HepG2 (cell line): ENCODE measurements at regions not wholly inside any gene's neighbourhood (a gene's known extent, or its start where the extent isn't known, plus 50 kb on each side); places are given as distances from the start of the nearest gene placed in this dataset.
A peak's percentile ranks its signal among the peaks of the same experiment; 100 is the strongest.

Experiments
- ARNTL ChIP-seq: sonication (generic); formaldehyde crosslinking; IDR thresholded peaks from 2 replicates; pipeline ENCODE4 v1.4.0; 2020; ENCODE audit warnings: mild to moderate bottlenecking, missing genetic modification reagents
- ATM ChIP-seq: fragments of 450-650 bp; IDR thresholded peaks from 2 replicates; pipeline ENCODE4 v1.7.1; 2017; ENCODE audit warnings: mild to moderate bottlenecking, borderline replicate concordance
- GRHL1 ChIP-seq: sonication (generic); formaldehyde crosslinking; conservative IDR thresholded peaks from 2 replicates; pipeline ENCODE4 v1.8.0; 2022; ENCODE audit warnings: missing genetic modification reagents
- HNRNPL ChIP-seq: fragments of 200-400 bp; formaldehyde crosslinking; IDR thresholded peaks from 2 replicates; pipeline ENCODE4 v1.6.1; 2017; ENCODE audit warnings: mild to moderate bottlenecking, low read depth, low read length
- HOXA9 ChIP-seq: sonication (generic); formaldehyde crosslinking; IDR thresholded peaks from 2 replicates; pipeline ENCODE4 v1.8.1; 2022; ENCODE audit warnings: missing genetic modification reagents, mild to moderate bottlenecking, moderate library complexity, borderline replicate concordance
- KMT2B ChIP-seq: IDR thresholded peaks from 2 replicates; pipeline ENCODE4 v1.6.1; 2016; ENCODE audit warnings: missing genetic modification reagents, missing compliant biosample characterization
- MBNL3 ChIP-seq: fragments of 250-450 bp; sonication (Bioruptor Pico); conservative IDR thresholded peaks from 2 replicates; pipeline ENCODE4 v1.8.0; 2022; ENCODE audit warnings: mild to moderate bottlenecking, inconsistent platforms
- PTBP1 ChIP-seq: fragments of 200-400 bp; formaldehyde crosslinking; IDR thresholded peaks from 2 replicates; pipeline ENCODE4 v1.6.1; 2018; ENCODE audit warnings: low read length, low read depth; ENCODE audit not compliant: poor library complexity, severe bottlenecking
- RARG ChIP-seq: sonication (generic); formaldehyde crosslinking; IDR thresholded peaks from 2 replicates; pipeline ENCODE4 v1.4.0; 2020; ENCODE audit warnings: low read depth, mild to moderate bottlenecking, missing genetic modification reagents
- SOX13 ChIP-seq, 3 experiments: fragments of 450-650 bp in 1 of 3; sonication (generic) in 1 of 3; formaldehyde crosslinking in 1 of 3; IDR thresholded peaks in 2 of 3; conservative IDR thresholded peaks in 1 of 3; 2 replicates each; pipeline versions ENCODE4 v1.5.0 to v1.6.1; 2016 to 2020; ENCODE audit warnings: antibody characterized with exemption in 1 of 3, mild to moderate bottlenecking in 1 of 3, missing compliant biosample characterization in 1 of 3, missing genetic modification reagents in 1 of 3, moderate library complexity in 1 of 3
- YEATS4 ChIP-seq: sonication (generic); formaldehyde crosslinking; IDR thresholded peaks from 2 replicates; pipeline ENCODE4 v1.4.0; 2020; ENCODE audit warnings: missing genetic modification reagents, borderline replicate concordance
- ZEB1 ChIP-seq: IDR thresholded peaks from 2 replicates; pipeline ENCODE4 v1.6.1; 2012; ENCODE audit warnings: mild to moderate bottlenecking, low read depth, inconsistent platforms; ENCODE audit not compliant: insufficient replicate concordance
- ZNF3 ChIP-seq: IDR thresholded peaks from 2 replicates; pipeline ENCODE4 v1.7.0; 2017; ENCODE audit warnings: inconsistent platforms
- ZNF496 ChIP-seq: sonication (generic); formaldehyde crosslinking; IDR thresholded peaks from 2 replicates; pipeline ENCODE4 v1.8.1; 2023; ENCODE audit warnings: mild to moderate bottlenecking, moderate library complexity, missing genetic modification reagents; ENCODE audit not compliant: insufficient replicate concordance
- ZNF564 ChIP-seq: sonication (generic); formaldehyde crosslinking; IDR thresholded peaks from 2 replicates; pipeline ENCODE4 v1.8.1; 2023; ENCODE audit warnings: mild to moderate bottlenecking, missing genetic modification reagents
- ZNF619 ChIP-seq: sonication (generic); formaldehyde crosslinking; IDR thresholded peaks from 2 replicates; pipeline ENCODE4 v1.4.0; 2020; ENCODE audit warnings: mild to moderate bottlenecking, missing genetic modification reagents
- ZNF761 ChIP-seq: sonication (generic); formaldehyde crosslinking; conservative IDR thresholded peaks from 2 replicates; pipeline ENCODE4 v1.4.0; 2020; ENCODE audit warnings: mild to moderate bottlenecking, missing genetic modification reagents
- TF ChIP-seq, protein P1 (sequence below): sonication (generic); formaldehyde crosslinking; IDR thresholded peaks from 2 replicates; pipeline ENCODE4 v1.4.0; 2020; ENCODE audit warnings: mild to moderate bottlenecking, missing genetic modification reagents, borderline replicate concordance
- TF ChIP-seq, protein P2 (sequence below): IDR thresholded peaks from 2 replicates; pipeline ENCODE4 v1.6.1; 2016; ENCODE audit warnings: control low read depth
- TF ChIP-seq, protein P3 (sequence below): IDR thresholded peaks from 2 replicates; pipeline ENCODE4 v1.6.1; 2012; ENCODE audit warnings: inconsistent platforms

DNA sequence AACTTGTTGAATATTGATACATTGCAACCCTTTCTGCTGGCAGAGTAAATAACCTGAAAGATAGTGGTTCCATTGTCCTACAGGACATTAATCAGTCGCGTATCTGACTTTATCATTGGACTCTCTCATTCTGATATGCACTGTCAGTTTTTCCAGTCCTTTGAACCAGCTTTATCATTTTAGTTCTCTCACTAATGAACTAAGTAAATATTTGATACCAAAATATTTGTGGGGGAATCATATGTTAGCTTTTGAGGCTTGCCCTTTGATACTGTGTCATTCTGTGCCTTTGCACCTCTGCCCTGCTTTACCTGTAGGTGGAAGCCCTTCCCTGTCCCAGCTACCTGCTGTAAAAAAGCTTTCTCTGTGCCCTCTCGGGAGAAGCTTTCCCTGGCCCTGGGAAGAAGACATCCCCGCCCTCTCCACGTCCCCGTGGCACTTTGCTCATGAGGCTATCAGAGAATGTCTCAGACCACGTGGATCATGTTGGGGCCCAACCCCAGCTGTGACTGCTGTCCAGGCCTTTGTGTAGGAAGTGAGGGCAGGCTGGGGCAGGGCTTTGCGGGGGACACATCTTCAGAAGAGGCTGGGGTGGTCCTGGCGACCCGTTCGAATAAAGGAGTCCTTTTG, 117.8 kb upstream of the NXT1 start (continued):
- TF ChIP-seq MBNL3 (CRISPR knock-in tag) = no peak
- no peak for TF ChIP-seq ATM
- no peak for TF ChIP-seq YEATS4 (CRISPR knock-in tag)
- TF ChIP-seq ZNF564 = no peak
- no peak for TF ChIP-seq KMT2B (CRISPR knock-in tag)
- TF ChIP-seq ZNF619 (CRISPR knock-in tag) = no peak
- no peak for TF ChIP-seq ARNTL (CRISPR knock-in tag)
- no peak for TF ChIP-seq ZNF3 (CRISPR knock-in tag)
- no peak for TF ChIP-seq HNRNPL
- TF ChIP-seq, protein P1, sequence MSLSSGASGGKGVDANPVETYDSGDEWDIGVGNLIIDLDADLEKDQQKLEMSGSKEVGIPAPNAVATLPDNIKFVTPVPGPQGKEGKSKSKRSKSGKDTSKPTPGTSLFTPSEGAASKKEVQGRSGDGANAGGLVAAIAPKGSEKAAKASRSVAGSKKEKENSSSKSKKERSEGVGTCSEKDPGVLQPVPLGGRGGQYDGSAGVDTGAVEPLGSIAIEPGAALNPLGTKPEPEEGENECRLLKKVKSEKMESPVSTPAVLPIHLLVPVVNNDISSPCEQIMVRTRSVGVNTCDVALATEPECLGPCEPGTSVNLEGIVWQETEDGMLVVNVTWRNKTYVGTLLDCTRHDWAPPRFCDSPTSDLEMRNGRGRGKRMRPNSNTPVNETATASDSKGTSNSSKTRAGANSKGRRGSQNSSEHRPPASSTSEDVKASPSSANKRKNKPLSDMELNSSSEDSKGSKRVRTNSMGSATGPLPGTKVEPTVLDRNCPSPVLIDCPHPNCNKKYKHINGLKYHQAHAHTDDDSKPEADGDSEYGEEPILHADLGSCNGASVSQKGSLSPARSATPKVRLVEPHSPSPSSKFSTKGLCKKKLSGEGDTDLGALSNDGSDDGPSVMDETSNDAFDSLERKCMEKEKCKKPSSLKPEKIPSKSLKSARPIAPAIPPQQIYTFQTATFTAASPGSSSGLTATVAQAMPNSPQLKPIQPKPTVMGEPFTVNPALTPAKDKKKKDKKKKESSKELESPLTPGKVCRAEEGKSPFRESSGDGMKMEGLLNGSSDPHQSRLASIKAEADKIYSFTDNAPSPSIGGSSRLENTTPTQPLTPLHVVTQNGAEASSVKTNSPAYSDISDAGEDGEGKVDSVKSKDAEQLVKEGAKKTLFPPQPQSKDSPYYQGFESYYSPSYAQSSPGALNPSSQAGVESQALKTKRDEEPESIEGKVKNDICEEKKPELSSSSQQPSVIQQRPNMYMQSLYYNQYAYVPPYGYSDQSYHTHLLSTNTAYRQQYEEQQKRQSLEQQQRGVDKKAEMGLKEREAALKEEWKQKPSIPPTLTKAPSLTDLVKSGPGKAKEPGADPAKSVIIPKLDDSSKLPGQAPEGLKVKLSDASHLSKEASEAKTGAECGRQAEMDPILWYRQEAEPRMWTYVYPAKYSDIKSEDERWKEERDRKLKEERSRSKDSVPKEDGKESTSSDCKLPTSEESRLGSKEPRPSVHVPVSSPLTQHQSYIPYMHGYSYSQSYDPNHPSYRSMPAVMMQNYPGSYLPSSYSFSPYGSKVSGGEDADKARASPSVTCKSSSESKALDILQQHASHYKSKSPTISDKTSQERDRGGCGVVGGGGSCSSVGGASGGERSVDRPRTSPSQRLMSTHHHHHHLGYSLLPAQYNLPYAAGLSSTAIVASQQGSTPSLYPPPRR = peak; percentile 81; the same call in 1 of the 2 replicates
- TF ChIP-seq, protein P2, sequence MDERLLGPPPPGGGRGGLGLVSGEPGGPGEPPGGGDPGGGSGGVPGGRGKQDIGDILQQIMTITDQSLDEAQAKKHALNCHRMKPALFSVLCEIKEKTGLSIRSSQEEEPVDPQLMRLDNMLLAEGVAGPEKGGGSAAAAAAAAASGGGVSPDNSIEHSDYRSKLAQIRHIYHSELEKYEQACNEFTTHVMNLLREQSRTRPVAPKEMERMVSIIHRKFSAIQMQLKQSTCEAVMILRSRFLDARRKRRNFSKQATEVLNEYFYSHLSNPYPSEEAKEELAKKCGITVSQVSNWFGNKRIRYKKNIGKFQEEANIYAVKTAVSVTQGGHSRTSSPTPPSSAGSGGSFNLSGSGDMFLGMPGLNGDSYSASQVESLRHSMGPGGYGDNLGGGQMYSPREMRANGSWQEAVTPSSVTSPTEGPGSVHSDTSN (CRISPR knock-in tag) = no peak
- TF ChIP-seq ZEB1 = no peak
- no peak for TF ChIP-seq SOX13 (IDR thresholded peaks at IDR 0.05)
- peak in 1 of 2 experiments; percentile 76; a peak in 2 of 4 replicates for TF ChIP-seq SOX13 (CRISPR knock-in tag; conservative IDR thresholded peaks at IDR 0.05 in 1 of 2, IDR thresholded peaks at IDR 0.05 in 1 of 2)
- no peak for TF ChIP-seq HOXA9 (CRISPR knock-in tag)
- no peak for TF ChIP-seq RARG (CRISPR knock-in tag)
- no peak for TF ChIP-seq GRHL1
- no peak for TF ChIP-seq PTBP1
- TF ChIP-seq ZNF496 (CRISPR knock-in tag) = no peak
- TF ChIP-seq ZNF761 (CRISPR knock-in tag) = no peak
- TF ChIP-seq, protein P3, sequence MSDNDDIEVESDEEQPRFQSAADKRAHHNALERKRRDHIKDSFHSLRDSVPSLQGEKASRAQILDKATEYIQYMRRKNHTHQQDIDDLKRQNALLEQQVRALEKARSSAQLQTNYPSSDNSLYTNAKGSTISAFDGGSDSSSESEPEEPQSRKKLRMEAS = no peak
